Lower lobe of right lung (tissue), 2 donors: ENCODE measurements at regions not wholly inside any gene's neighbourhood (a gene's known extent, or its start where the extent isn't known, plus 50 kb on each side); places are given as distances from the start of the nearest gene placed in this dataset.

Experiments used
- ATAC-seq, 2 donors: fragments of 200-7000 bp; cut with Tn5 transposase; one replicate each; pipeline ENCODE4 v1.9.1; 2020 to 2022; ENCODE audit warnings: mild to moderate bottlenecking in 2 of 2, moderate library complexity in 2 of 2
- DNase-seq: peaks from one replicate; pipeline ENCODE4 v3.0.0-alpha.2; 2020
- H3K27ac ChIP-seq: fragments of 200-600 bp; one replicate; pipeline ENCODE4 v1.8.0; 2022
- H3K27me3 ChIP-seq: fragments of 200-600 bp; one replicate; pipeline ENCODE4 v1.8.0; 2022; ENCODE audit warnings: low read depth
- H3K36me3 ChIP-seq: fragments of 200-600 bp; one replicate; pipeline ENCODE4 v1.8.0; 2022; ENCODE audit warnings: mild to moderate bottlenecking
- H3K4me1 ChIP-seq: fragments of 200-600 bp; one replicate; pipeline ENCODE4 v1.8.0; 2022
- H3K4me3 ChIP-seq: fragments of 200-600 bp; one replicate; pipeline ENCODE4 v1.8.0; 2022; ENCODE audit warnings: mild to moderate bottlenecking
- H3K9me3 ChIP-seq: fragments of 200-600 bp; one replicate; pipeline ENCODE4 v1.8.0; 2022
- CTCF ChIP-seq: fragments of 200-600 bp; IDR thresholded peaks from one replicate; pipeline ENCODE4 v1.8.0; 2022; ENCODE audit warnings: antibody characterized with exemption, mild to moderate bottlenecking
- intact Hi-C: fragments of 100-400 bp; cut with DNase I; formaldehyde crosslinking; loops from one replicate; pipeline ENCODE4 v1.11.0; 2022
- donor health status: DM: no; HTN: yes; CAD: no; lungs with severe emphysema.

GRCh38 chr2:114330594-114330993 is 111.8 kb upstream of the DPP10 start:
- no peak for TF ChIP-seq CTCF
- Histone ChIP-seq H3K27me3 (no peaks in the 10 kb centered on the region), H3K4me1 (no peaks in the 10 kb centered on the region), H3K4me3 (no peak overlapping the region), H3K36me3 (no peaks in the 10 kb centered on the region), H3K27ac (no peak overlapping the region), H3K9me3 (no peaks in the 10 kb centered on the region)
- DNase-seq (no peak), ATAC-seq (no peak)
- intact Hi-C loops = no loop called here

- ATAC-seq (no peak), DNase-seq (no peak)
- Histone ChIP-seq H3K4me1 (no peaks in the 10 kb centered on the region), H3K27ac (no peak overlapping the region), H3K36me3 (no peaks in the 10 kb centered on the region), H3K4me3 (no peak overlapping the region), H3K27me3 (no peaks in the 10 kb centered on the region), H3K9me3 (no peaks in the 10 kb centered on the region)
- intact Hi-C loops = no loop called here
- TF ChIP-seq CTCF = no peak
Observed at GRCh38 chr2:114331934-114332333, 110.5 kb upstream of the DPP10 start.

- H3K27me3 ChIP-seq = no peaks in the 10 kb centered on the region
- H3K36me3 ChIP-seq = no peaks in the 10 kb centered on the region
- intact Hi-C loops = no loop called here
- H3K9me3 ChIP-seq = no peaks in the 10 kb centered on the region
- no peak overlapping the region for H3K4me3 ChIP-seq
- no peak for TF ChIP-seq CTCF
- ATAC-seq (no peak), DNase-seq (no peak)
- H3K4me1 ChIP-seq = no peaks in the 10 kb centered on the region
- H3K27ac ChIP-seq = no peak overlapping the region
Observed at GRCh38 chr2:114345246-114345645, 97.2 kb upstream of the DPP10 start.

- Histone ChIP-seq H3K27me3 (no peaks in the 10 kb centered on the region), H3K36me3 (no peaks in the 10 kb centered on the region), H3K4me3 (no peak overlapping the region), H3K4me1 (no peaks in the 10 kb centered on the region), H3K27ac (no peak overlapping the region), H3K9me3 (no peaks in the 10 kb centered on the region)
- DNase-seq = no peak
- no peak for ATAC-seq
- intact Hi-C loops = no loop called here
- TF ChIP-seq CTCF = no peak
Observed at GRCh38 chr2:114346658-114347057, 95.8 kb upstream of the DPP10 start.

- no peak overlapping the region for H3K27ac ChIP-seq
- no peak overlapping the region for H3K4me3 ChIP-seq
- no peaks in the 10 kb centered on the region for H3K4me1 ChIP-seq
- H3K36me3 ChIP-seq = no peaks in the 10 kb centered on the region
- no peak for ATAC-seq
- H3K9me3 ChIP-seq = no peaks in the 10 kb centered on the region
- H3K27me3 ChIP-seq = no peaks in the 10 kb centered on the region
- intact Hi-C loops = no loop called here
- no peak for DNase-seq
- TF ChIP-seq CTCF = no peak
Observed at GRCh38 chr2:114350186-114350725, 92.2 kb upstream of the DPP10 start.

- Histone ChIP-seq H3K9me3 (no peaks in the 10 kb centered on the region), H3K4me3 (no peak overlapping the region), H3K36me3 (no peaks in the 10 kb centered on the region), H3K27ac (no peak overlapping the region), H3K4me1 (no peaks in the 10 kb centered on the region), H3K27me3 (no peaks in the 10 kb centered on the region)
- ATAC-seq = no peak
- no peak for TF ChIP-seq CTCF
- intact Hi-C loops = no loop called here
- no peak for DNase-seq
Observed at GRCh38 chr2:114352988-114353387, 89.5 kb upstream of the DPP10 start.
